ENCODE measurements at regions not wholly inside any gene's neighbourhood (a gene's known extent, or its start where the extent isn't known, plus 50 kb on each side); places are given as distances from the start of the nearest gene placed in this dataset.

GRCh38 chr4:20302336-20302735, 50.6 kb downstream of the SLIT2 start:
- Mint-ChIP-seq H3K27me3 (no peaks in the 10 kb centered on the region), H3K4me1 (ENCODE audit: low read depth) (no peaks in the 10 kb centered on the region), H3K36me3 (ENCODE audit: insufficient read depth) (no peaks in the 10 kb centered on the region), H3K9me3 (ENCODE audit: low read depth) (no peaks in the 10 kb centered on the region), H3K27ac (no peak overlapping the region), H3K4me3 (ENCODE audit: low read depth) (no peak overlapping the region)
- no peak for DNase-seq (ENCODE audit: low spot score, unreplicated experiment)
- TF ChIP-seq CTCF (IDR thresholded peaks at IDR 0.05; ENCODE audit: unreplicated experiment), result no peak

GRCh38 chr4:20305976-20306375, 54.3 kb downstream of the SLIT2 start:
- H3K27ac Mint-ChIP-seq, result no peak overlapping the region
- H3K27me3 Mint-ChIP-seq, result no peaks in the 10 kb centered on the region

DNA sequence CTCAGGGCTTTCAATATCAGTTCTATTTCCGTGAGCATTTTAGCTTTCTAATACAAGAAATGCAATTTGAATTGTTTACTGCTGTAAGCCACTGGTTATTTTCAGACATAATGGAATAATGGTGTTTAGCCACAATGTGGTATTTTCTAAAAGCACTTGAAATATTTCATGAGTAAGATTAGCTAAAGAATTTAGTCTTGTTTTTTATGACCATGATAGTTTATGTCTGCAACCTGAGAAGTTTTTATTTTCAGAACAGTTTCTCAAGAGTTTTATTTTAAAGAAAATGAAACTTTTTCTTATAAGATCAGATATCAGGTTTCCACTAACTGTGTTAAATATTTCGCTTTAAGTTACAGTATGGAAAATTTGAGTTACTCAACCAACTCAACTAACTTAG, 60.2 kb downstream of the SLIT2 start:
- Mint-ChIP-seq H3K9me3 (ENCODE audit: low read depth) (no peaks in the 10 kb centered on the region), H3K27ac (no peak overlapping the region), H3K36me3 (ENCODE audit: insufficient read depth) (no peaks in the 10 kb centered on the region), H3K27me3 (no peaks in the 10 kb centered on the region), H3K4me1 (ENCODE audit: low read depth) (no peaks in the 10 kb centered on the region), H3K4me3 (ENCODE audit: low read depth) (no peak overlapping the region)
- no peak for DNase-seq (ENCODE audit: low spot score, unreplicated experiment)
- no peak for TF ChIP-seq CTCF (IDR thresholded peaks at IDR 0.05; ENCODE audit: unreplicated experiment)

More at GRCh38 chr4:20305976-20306375, 54.3 kb downstream of the SLIT2 start:
- Mint-ChIP-seq H3K9me3 (ENCODE audit: low read depth) (no peaks in the 10 kb centered on the region), H3K4me1 (ENCODE audit: low read depth) (no peaks in the 10 kb centered on the region), H3K36me3 (ENCODE audit: insufficient read depth) (no peaks in the 10 kb centered on the region), H3K4me3 (ENCODE audit: low read depth) (no peak overlapping the region)
- peak; percentile 29 for TF ChIP-seq CTCF (IDR thresholded peaks at IDR 0.05; ENCODE audit: unreplicated experiment)
- DNase-seq (ENCODE audit: low spot score, unreplicated experiment), result no peak

- no peak overlapping the region for H3K4me3 Mint-ChIP-seq (ENCODE audit: low read depth)
- TF ChIP-seq CTCF (IDR thresholded peaks at IDR 0.05; ENCODE audit: unreplicated experiment), result peak; percentile 67
- no peaks in the 10 kb centered on the region for H3K4me1 Mint-ChIP-seq (ENCODE audit: low read depth)
- no peak overlapping the region for H3K27ac Mint-ChIP-seq
- no peaks in the 10 kb centered on the region for H3K9me3 Mint-ChIP-seq (ENCODE audit: low read depth)
- H3K27me3 Mint-ChIP-seq, result no peaks in the 10 kb centered on the region
- no peaks in the 10 kb centered on the region for H3K36me3 Mint-ChIP-seq (ENCODE audit: insufficient read depth)
- DNase-seq (ENCODE audit: low spot score, unreplicated experiment), result peak; percentile 32
Observed at GRCh38 chr4:20313237-20314030, 61.7 kb downstream of the SLIT2 start.

- H3K36me3 Mint-ChIP-seq (ENCODE audit: insufficient read depth), result no peaks in the 10 kb centered on the region
- H3K9me3 Mint-ChIP-seq (ENCODE audit: low read depth), result no peaks in the 10 kb centered on the region
- H3K4me3 Mint-ChIP-seq (ENCODE audit: low read depth), result no peak overlapping the region
- no peak for TF ChIP-seq CTCF (IDR thresholded peaks at IDR 0.05; ENCODE audit: unreplicated experiment)
- DNase-seq (ENCODE audit: low spot score, unreplicated experiment), result no peak
- peaks cover 5% of the 10 kb centered on the region for H3K4me1 Mint-ChIP-seq (ENCODE audit: low read depth)
- H3K27me3 Mint-ChIP-seq, result no peaks in the 10 kb centered on the region
- H3K27ac Mint-ChIP-seq, result no peak overlapping the region
Observed at GRCh38 chr4:20317424-20317985, 65.8 kb downstream of the SLIT2 start.

All from progenitor cell of endocrine pancreas (in vitro differentiated cells).